ENCODE measurements at regions not wholly inside any gene's neighbourhood (a gene's known extent, or its start where the extent isn't known, plus 50 kb on each side); places are given as distances from the start of the nearest gene placed in this dataset.

GRCh38 chr6:77389402-77389801, 73.9 kb downstream of the HTR1B start:
- no peak overlapping the region for H3K4me3 ChIP-seq (ENCODE audit: low read length)
- Mint-ChIP-seq H3K27ac (no peak overlapping the region), H3K27me3 (no peaks in the 10 kb centered on the region), H3K4me3 (no peak overlapping the region), H3K4me1 (ENCODE audit: low read depth) (no peaks in the 10 kb centered on the region), H3K36me3 (ENCODE audit: low read depth) (no peaks in the 10 kb centered on the region), H3K9me3 (no peaks in the 10 kb centered on the region)
- POLR2A ChIA-PET: no interaction called here
- intact Hi-C loops (cut with DNase I, micrococcal nuclease): no loop called here
- CTCF ChIA-PET: no interaction called here
- H3K27ac ChIP-seq (ENCODE audit: low read depth in 1 of 2, low read length in 2 of 2): no peak overlapping the region
- ATAC-seq (ENCODE audit: poor library complexity) (no peak), DNase-seq (no peak)
- TF ChIP-seq CTCF (IDR thresholded peaks at IDR 0.05): no peak
- no peaks in the 10 kb centered on the region for H3K27me3 ChIP-seq (ENCODE audit: control insufficient read depth in 1 of 2, insufficient read depth in 2 of 2, low read length in 2 of 2)
- no peaks in the 10 kb centered on the region for H3K4me1 ChIP-seq (ENCODE audit: insufficient read depth, low read length)
- H3K36me3 ChIP-seq (ENCODE audit: insufficient read depth, low read length): no peaks in the 10 kb centered on the region
- no peaks in the 10 kb centered on the region for H3K9me3 ChIP-seq (ENCODE audit: control insufficient read depth in 1 of 2, insufficient read depth in 1 of 2, low read length in 2 of 2)

- no peak for TF ChIP-seq CTCF (IDR thresholded peaks at IDR 0.05)
- H3K27me3 Mint-ChIP-seq: no peaks in the 10 kb centered on the region
- CTCF ChIA-PET: no interaction called here
- peaks cover 0 to 3% of the 10 kb centered on the region in 2 experiments for H3K9me3 ChIP-seq (ENCODE audit: control insufficient read depth in 1 of 2, insufficient read depth in 1 of 2, low read length in 2 of 2)
- no peak overlapping the region for H3K4me3 ChIP-seq (ENCODE audit: low read length)
- no peak overlapping the region for H3K27ac ChIP-seq (ENCODE audit: low read depth in 1 of 2, low read length in 2 of 2)
- no peak for ATAC-seq (ENCODE audit: poor library complexity)
- no peaks in the 10 kb centered on the region for H3K36me3 ChIP-seq (ENCODE audit: insufficient read depth, low read length)
- H3K9me3 Mint-ChIP-seq: peaks cover 13% of the 10 kb centered on the region
- no peak for DNase-seq
- no peaks in the 10 kb centered on the region for H3K27me3 ChIP-seq (ENCODE audit: control insufficient read depth in 1 of 2, insufficient read depth in 2 of 2, low read length in 2 of 2)
- no peak overlapping the region for H3K27ac Mint-ChIP-seq
- H3K36me3 Mint-ChIP-seq (ENCODE audit: low read depth): no peaks in the 10 kb centered on the region
- H3K4me3 Mint-ChIP-seq: no peak overlapping the region
- POLR2A ChIA-PET: no interaction called here
- H3K4me1 ChIP-seq (ENCODE audit: insufficient read depth, low read length): no peaks in the 10 kb centered on the region
- intact Hi-C loops (cut with DNase I, micrococcal nuclease): no loop called here
- no peaks in the 10 kb centered on the region for H3K4me1 Mint-ChIP-seq (ENCODE audit: low read depth)
Observed at GRCh38 chr6:77383026-77383425, 80.3 kb downstream of the HTR1B start.

DNA sequence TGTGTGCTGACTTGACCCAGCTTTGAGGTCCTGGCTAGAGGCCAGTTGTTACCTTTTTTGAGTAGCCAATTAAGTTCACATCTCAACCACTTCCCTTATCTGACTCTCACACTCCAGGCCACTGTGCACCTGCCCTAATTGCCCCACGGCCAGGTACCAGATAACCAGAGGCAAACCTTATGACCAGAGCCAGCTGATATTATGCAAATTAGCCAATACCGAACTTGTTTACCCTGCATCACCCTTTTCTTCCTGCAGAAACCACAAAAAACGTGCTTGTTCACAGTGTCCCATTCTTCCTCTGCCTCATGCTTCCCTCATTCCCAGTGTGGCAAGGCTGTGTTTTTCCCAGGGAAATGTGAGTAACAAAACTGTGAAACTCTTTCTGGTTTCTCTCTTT, 89.3 kb downstream of the HTR1B start:
- ATAC-seq (ENCODE audit: poor library complexity) (no peak), DNase-seq (no peak)
- H3K4me3 ChIP-seq (ENCODE audit: low read length): no peak overlapping the region
- no peak for TF ChIP-seq CTCF (IDR thresholded peaks at IDR 0.05)
- intact Hi-C loops (cut with DNase I, micrococcal nuclease): no loop called here
- H3K27me3 ChIP-seq (ENCODE audit: control insufficient read depth in 1 of 2, insufficient read depth in 2 of 2, low read length in 2 of 2): no peaks in the 10 kb centered on the region
- Mint-ChIP-seq H3K36me3 (ENCODE audit: low read depth) (no peaks in the 10 kb centered on the region), H3K27ac (no peak overlapping the region), H3K9me3 (peaks cover 15% of the 10 kb centered on the region), H3K27me3 (no peaks in the 10 kb centered on the region), H3K4me1 (ENCODE audit: low read depth) (no peaks in the 10 kb centered on the region), H3K4me3 (no peak overlapping the region)
- ChIA-PET CTCF (no interaction called here), POLR2A (no interaction called here)
- peaks cover 0 to 1% of the 10 kb centered on the region in 2 experiments for H3K9me3 ChIP-seq (ENCODE audit: control insufficient read depth in 1 of 2, insufficient read depth in 1 of 2, low read length in 2 of 2)
- no peak overlapping the region for H3K27ac ChIP-seq (ENCODE audit: low read depth in 1 of 2, low read length in 2 of 2)
- no peaks in the 10 kb centered on the region for H3K4me1 ChIP-seq (ENCODE audit: insufficient read depth, low read length)
- H3K36me3 ChIP-seq (ENCODE audit: insufficient read depth, low read length): no peaks in the 10 kb centered on the region

Data from CD4-positive, alpha-beta T cell (primary cell).